ENCODE measurements at regions not wholly inside any gene's neighbourhood (a gene's known extent, or its start where the extent isn't known, plus 50 kb on each side); places are given as distances from the start of the nearest gene placed in this dataset.

- TF ChIP-seq NR0B1 (IDR thresholded peaks at IDR 0.05; ENCODE audit: partially characterized antibody) (no peak), IRF9 (tag; IDR thresholded peaks at IDR 0.05) (no peak), MBD2 (IDR thresholded peaks at IDR 0.05; ENCODE audit: borderline replicate concordance, low read depth) (0 out of 2 replicates have a peak, but pooled peaks have one; percentile 45), KLF6 (CRISPR knock-in tag; IDR thresholded peaks at IDR 0.05; ENCODE audit: borderline replicate concordance) (no peak), FOXM1 (IDR thresholded peaks at IDR 0.05; ENCODE audit: low read depth) (peak; percentile 89), FOXM1 (CRISPR knock-in tag; IDR thresholded peaks at IDR 0.05; ENCODE audit: low read depth) (no peak), DIDO1 (tag; IDR thresholded peaks at IDR 0.05; ENCODE audit: low read depth) (no peak), DNMT1 (IDR thresholded peaks at IDR 0.05) (no peak), L3MBTL2 (IDR thresholded peaks at IDR 0.05) (no peak), PML (IDR thresholded peaks at IDR 0.05; ENCODE audit: low read length) (peak; percentile 94), USF2 (CRISPR knock-in tag; IDR thresholded peaks at IDR 0.05) (no peak), CREM (IDR thresholded peaks at IDR 0.05; ENCODE audit: low read depth) (peak; percentile 49), MED1 (CRISPR knock-in tag; IDR thresholded peaks at IDR 0.05; ENCODE audit: borderline replicate concordance) (no peak), NEUROD1 (IDR thresholded peaks at IDR 0.05; ENCODE audit: borderline replicate concordance, low read depth, low read length, partially characterized antibody) (peak; percentile 53), MYC (IDR thresholded peaks at IDR 0.05; ENCODE audit: low read depth, low read length) (no peak), MYC (CRISPR knock-in tag; IDR thresholded peaks at IDR 0.05; ENCODE audit: borderline replicate concordance, low read depth) (no peak), EP300 (IDR thresholded peaks at IDR 0.05; ENCODE audit: low read length) (peak; percentile 98), CLOCK (CRISPR knock-in tag; IDR thresholded peaks at IDR 0.05; ENCODE audit: borderline replicate concordance) (no peak), SMAD4 (CRISPR knock-in tag; conservative IDR thresholded peaks at IDR 0.05) (peak; percentile 99), CTBP1 (IDR thresholded peaks at IDR 0.05; ENCODE audit: borderline replicate concordance) (peak; percentile 39; the same call in 1 of the 2 replicates), SREBF2 (CRISPR knock-in tag; IDR thresholded peaks at IDR 0.05) (no peak), BRD9 (IDR thresholded peaks at IDR 0.05; ENCODE audit: low read depth, partially characterized antibody) (no peak), COPS2 (conservative IDR thresholded peaks at IDR 0.05) (no peak), RBM39 (optimal IDR thresholded peaks at IDR 0.05; ENCODE audit: low read depth, low read length) (no peak), NCOA1 (IDR thresholded peaks at IDR 0.05; ENCODE audit: low read depth) (peak; percentile 73; the same call in 1 of the 2 replicates), LEF1 (IDR thresholded peaks at IDR 0.05) (peak; percentile 93), ZNF239 (CRISPR knock-in tag; IDR thresholded peaks at IDR 0.05) (no peak), ADNP (tag; IDR thresholded peaks at IDR 0.05) (no peak)
Observed at GRCh38 chr1:195898924-195899323, 709.3 kb downstream of the KCNT2 start (continued).

Data from K562 (cell line).